ENCODE measurements at regions not wholly inside any gene's neighbourhood (a gene's known extent, or its start where the extent isn't known, plus 50 kb on each side); places are given as distances from the start of the nearest gene placed in this dataset.

DNA sequence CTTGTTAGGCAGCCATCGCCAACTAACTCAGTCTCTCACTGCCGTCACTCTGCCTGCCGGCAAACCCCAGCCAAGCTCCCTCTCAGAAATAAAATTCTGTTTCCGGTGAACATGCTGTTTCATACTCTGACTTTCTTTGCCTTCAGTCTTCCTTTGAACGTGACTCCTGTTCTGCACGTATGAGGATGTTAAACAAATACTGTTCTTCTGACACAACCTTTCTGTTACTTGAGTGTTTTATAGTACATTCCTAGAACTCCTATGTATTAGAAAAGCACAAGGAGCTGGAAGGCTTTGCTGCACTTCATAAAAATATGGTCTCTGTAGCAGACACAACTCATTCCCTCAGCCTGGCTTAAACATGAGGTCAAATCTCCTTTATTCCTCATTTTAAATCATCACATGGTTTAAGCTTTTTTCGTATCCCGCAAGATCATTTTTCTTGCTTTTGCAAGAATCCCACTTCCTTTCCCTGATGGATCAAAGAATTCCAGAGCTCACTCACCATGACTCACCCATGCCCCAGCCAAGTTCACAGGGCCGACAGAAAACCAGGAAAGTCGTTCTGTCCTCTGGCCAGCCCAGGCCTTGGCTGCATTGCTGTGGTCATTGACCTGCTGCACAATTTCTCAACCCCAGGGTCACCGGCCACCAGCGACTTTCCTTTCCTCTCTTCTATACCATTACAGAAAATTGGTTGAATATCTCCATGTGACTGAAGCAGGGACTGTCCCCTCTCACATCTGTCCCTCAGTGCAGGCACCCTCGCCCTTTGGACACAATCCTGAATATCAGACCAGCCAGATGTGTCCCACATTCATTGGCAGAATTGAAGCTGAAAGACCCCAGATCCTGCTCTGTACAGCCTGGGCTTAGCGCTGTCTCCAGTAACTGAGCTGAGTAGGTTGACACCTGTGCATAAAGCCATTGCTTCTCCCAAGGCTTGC is 183.1 kb upstream of the ARL4C start:
- DNase-seq (peak in 1 of 2 donors; percentile 30), ATAC-seq (ENCODE audit: low FRiP score in 2 of 2) (peak; percentile 76 to 90)
- no peaks in the 10 kb centered on the region for H3K9me3 ChIP-seq
- peak; percentile 28 to 31 for TF ChIP-seq POLR2AphosphoS5 (IDR thresholded peaks at IDR 0.05)
- TF ChIP-seq POLR2A (IDR thresholded peaks at IDR 0.05): no peak
- TF ChIP-seq EP300 (IDR thresholded peaks at IDR 0.05): no peak
- H3K27me3 ChIP-seq: no peaks in the 10 kb centered on the region
- H3K27ac ChIP-seq: peak overlapping the region; percentile 1 to 57 (median 18)
- no peaks in the 10 kb centered on the region for H3K36me3 ChIP-seq
- 59 to 68% methylated on average over 14 of the region's 14 CpGs for WGBS, 2 donors
- peaks cover 0 to 7% (median 1%) of the 10 kb centered on the region in 4 donors for H3K4me1 ChIP-seq
- no peak overlapping the region for H3K4me3 ChIP-seq

DNA sequence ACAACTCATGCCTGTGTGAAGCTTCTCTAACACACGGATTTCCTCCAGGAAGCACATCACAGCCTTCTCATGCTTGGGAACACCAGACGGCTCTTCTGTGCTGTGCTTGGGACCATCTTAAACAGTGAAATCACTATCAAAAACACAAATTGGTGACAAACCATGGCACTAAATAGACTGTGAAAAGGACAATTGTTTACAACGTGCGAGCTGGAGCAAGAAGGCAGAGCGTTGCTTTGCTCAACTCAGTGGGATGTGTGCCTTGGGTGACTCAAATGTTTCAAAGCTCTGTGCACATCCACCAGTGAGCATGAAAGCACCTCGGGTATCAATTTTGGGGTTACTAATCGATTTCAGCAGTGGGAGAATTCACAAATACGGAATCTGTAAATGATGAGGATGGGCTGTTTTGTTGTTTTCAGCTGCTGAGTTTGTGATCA is 182.4 kb upstream of the ARL4C start:
- Histone ChIP-seq H3K9me3 (no peaks in the 10 kb centered on the region), H3K4me1 (peaks cover 0 to 7% (median 2%) of the 10 kb centered on the region in 4 donors), H3K27ac (peak overlapping the region in 3 of 4 donors; percentile 1 to 57 (median 35)), H3K4me3 (no peak overlapping the region), H3K27me3 (no peaks in the 10 kb centered on the region), H3K36me3 (no peaks in the 10 kb centered on the region)
- TF ChIP-seq POLR2AphosphoS5 (IDR thresholded peaks at IDR 0.05) (no peak), EP300 (IDR thresholded peaks at IDR 0.05) (no peak), POLR2A (IDR thresholded peaks at IDR 0.05) (no peak)
- TF ChIP-seq, protein P1, sequence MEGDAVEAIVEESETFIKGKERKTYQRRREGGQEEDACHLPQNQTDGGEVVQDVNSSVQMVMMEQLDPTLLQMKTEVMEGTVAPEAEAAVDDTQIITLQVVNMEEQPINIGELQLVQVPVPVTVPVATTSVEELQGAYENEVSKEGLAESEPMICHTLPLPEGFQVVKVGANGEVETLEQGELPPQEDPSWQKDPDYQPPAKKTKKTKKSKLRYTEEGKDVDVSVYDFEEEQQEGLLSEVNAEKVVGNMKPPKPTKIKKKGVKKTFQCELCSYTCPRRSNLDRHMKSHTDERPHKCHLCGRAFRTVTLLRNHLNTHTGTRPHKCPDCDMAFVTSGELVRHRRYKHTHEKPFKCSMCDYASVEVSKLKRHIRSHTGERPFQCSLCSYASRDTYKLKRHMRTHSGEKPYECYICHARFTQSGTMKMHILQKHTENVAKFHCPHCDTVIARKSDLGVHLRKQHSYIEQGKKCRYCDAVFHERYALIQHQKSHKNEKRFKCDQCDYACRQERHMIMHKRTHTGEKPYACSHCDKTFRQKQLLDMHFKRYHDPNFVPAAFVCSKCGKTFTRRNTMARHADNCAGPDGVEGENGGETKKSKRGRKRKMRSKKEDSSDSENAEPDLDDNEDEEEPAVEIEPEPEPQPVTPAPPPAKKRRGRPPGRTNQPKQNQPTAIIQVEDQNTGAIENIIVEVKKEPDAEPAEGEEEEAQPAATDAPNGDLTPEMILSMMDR (IDR thresholded peaks at IDR 0.05): no peak
- ATAC-seq (ENCODE audit: low FRiP score in 2 of 2) (peak in 1 of 2 donors; percentile 55), DNase-seq (no peak)
- 76 to 86% methylated on average over 8 of the region's 8 CpGs for WGBS, 2 donors

DNA sequence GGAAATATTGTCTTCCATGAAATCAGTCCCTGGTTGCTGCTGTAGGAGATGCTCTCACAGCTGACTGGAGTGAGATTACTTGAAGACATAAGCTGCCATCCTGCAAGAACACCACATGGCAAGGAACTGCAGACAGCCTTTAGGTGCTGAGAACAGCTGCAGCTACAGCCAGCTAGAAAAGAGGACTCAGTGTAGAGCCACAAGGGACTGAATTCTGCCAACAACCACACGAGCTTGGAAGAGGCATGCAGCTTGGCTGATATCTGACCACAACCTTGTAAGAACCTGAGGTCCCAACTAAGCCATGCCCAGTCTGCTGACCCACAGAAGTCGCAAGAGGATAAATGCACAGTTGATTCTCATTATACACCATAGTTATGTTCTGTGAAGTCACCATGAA is 181.8 kb upstream of the ARL4C start:
- H3K4me1 ChIP-seq: peaks cover 0 to 7% (median 3%) of the 10 kb centered on the region in 4 donors
- H3K9me3 ChIP-seq: no peaks in the 10 kb centered on the region
- DNase-seq: no peak
- WGBS, 2 donors: 60 to 88% methylated on average over 2 of the region's 2 CpGs
- H3K27me3 ChIP-seq: no peaks in the 10 kb centered on the region
- H3K4me3 ChIP-seq: no peak overlapping the region
- no peak for TF ChIP-seq POLR2AphosphoS5 (IDR thresholded peaks at IDR 0.05)
- no peak for TF ChIP-seq POLR2A (IDR thresholded peaks at IDR 0.05)
- no peak for TF ChIP-seq EP300 (IDR thresholded peaks at IDR 0.05)
- TF ChIP-seq, protein P1 (IDR thresholded peaks at IDR 0.05): no peak
- H3K36me3 ChIP-seq: no peaks in the 10 kb centered on the region
- ATAC-seq (ENCODE audit: low FRiP score in 2 of 2): peak in 1 of 2 donors; percentile 32
- H3K27ac ChIP-seq: peak overlapping the region in 2 of 4 donors; percentile 35 to 57

DNA sequence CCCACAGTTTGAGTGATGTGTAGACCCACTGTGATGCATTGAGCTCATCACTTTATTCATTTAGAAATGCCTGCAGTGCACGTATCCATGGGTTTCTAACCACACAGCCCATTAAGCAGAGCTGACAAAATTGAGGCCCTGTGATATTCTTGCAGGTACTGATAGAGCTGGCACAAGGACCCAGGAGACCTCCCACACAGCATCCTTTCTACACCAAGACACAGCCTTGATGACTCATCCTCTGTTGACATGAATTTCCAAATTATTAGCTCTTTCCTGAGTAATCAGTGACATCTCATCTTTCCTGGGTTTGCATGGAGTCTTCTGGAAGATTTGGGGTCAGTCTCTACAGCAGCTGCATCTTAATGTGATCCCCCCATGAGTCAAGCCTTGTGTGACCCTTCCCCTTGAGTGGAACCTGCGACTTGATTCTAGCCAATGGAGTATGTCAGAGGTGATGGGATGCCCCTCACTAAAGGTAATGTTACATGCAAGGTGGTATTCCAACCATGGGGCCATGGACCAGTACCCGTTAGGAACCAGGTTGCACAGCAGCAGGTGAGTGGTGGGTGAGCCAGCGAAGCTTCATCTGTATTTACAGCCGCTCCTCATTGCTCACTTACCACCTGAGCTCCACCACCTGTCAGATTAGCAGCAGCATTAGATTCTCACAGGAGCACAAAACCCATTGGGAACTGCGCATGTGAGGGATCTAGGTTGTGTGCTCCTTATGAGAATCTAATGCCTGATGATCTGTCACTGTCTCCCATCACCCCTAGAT is 181.1 kb upstream of the ARL4C start:
- no peaks in the 10 kb centered on the region for H3K36me3 ChIP-seq
- no peaks in the 10 kb centered on the region for H3K27me3 ChIP-seq
- H3K9me3 ChIP-seq: no peaks in the 10 kb centered on the region
- ATAC-seq (ENCODE audit: low FRiP score in 2 of 2) (no peak), DNase-seq (no peak)
- no peak overlapping the region for H3K27ac ChIP-seq
- peaks cover 0 to 7% (median 3%) of the 10 kb centered on the region in 4 donors for H3K4me1 ChIP-seq
- WGBS, 2 donors: 85% methylated on average over 5 to 6 of the region's 6 CpGs
- TF ChIP-seq EP300 (IDR thresholded peaks at IDR 0.05): no peak
- no peak for TF ChIP-seq POLR2AphosphoS5 (IDR thresholded peaks at IDR 0.05)
- TF ChIP-seq, protein P1 (IDR thresholded peaks at IDR 0.05): no peak
- TF ChIP-seq POLR2A (IDR thresholded peaks at IDR 0.05): no peak
- H3K4me3 ChIP-seq: no peak overlapping the region
